Left ventricle myocardium inferior (tissue), 1 donor: ENCODE measurements at regions not wholly inside any gene's neighbourhood (a gene's known extent, or its start where the extent isn't known, plus 50 kb on each side); places are given as distances from the start of the nearest gene placed in this dataset.

Experiments used
- DNase-seq: peaks from one replicate; pipeline ENCODE4 v3.0.0-alpha.2; 2020
- H3K27ac ChIP-seq: fragments of 200-600 bp; replicated peaks from 2 replicates; pipeline ENCODE4 v1.8.0; 2021
- H3K27me3 ChIP-seq: fragments of 200-600 bp; 2 replicates; pipeline ENCODE4 v1.8.0; 2021; ENCODE audit warnings: low read depth
- H3K36me3 ChIP-seq: fragments of 200-600 bp; 2 replicates; pipeline ENCODE4 v1.8.0; 2021
- H3K4me1 ChIP-seq: fragments of 200-600 bp; 2 replicates; pipeline ENCODE4 v1.8.0; 2021
- H3K4me3 ChIP-seq: fragments of 200-600 bp; 2 replicates; pipeline ENCODE4 v1.8.0; 2021; ENCODE audit warnings: mild to moderate bottlenecking, moderate library complexity
- H3K9me3 ChIP-seq: fragments of 200-600 bp; replicated peaks from 2 replicates; pipeline ENCODE4 v1.8.0; 2021
- CTCF ChIP-seq: fragments of 200-600 bp; IDR thresholded peaks from 2 replicates; pipeline ENCODE4 v1.8.0; 2021; ENCODE audit warnings: antibody characterized with exemption, mild to moderate bottlenecking, borderline replicate concordance
- intact Hi-C: fragments of 100-400 bp; cut with micrococcal nuclease; formaldehyde crosslinking; loops from one replicate; pipeline ENCODE4 v1.11.0; 2022
- donor health status: DM: no; HTN: yes; CAD: no; lungs with severe emphysema.

- DNase-seq, result no peak
- Histone ChIP-seq H3K27ac (no peak overlapping the region), H3K36me3 (no peaks in the 10 kb centered on the region), H3K27me3 (no peaks in the 10 kb centered on the region), H3K9me3 (no peaks in the 10 kb centered on the region), H3K4me3 (no peak overlapping the region), H3K4me1 (no peaks in the 10 kb centered on the region)
- TF ChIP-seq CTCF, result no peak
- intact Hi-C loops, result no loop called here
These were observed 336.1 kb upstream of the POU3F2 start for GRCh38 chr6:98498144-98498775.

- Histone ChIP-seq H3K36me3 (no peaks in the 10 kb centered on the region), H3K27ac (no peak overlapping the region), H3K9me3 (no peaks in the 10 kb centered on the region), H3K27me3 (no peaks in the 10 kb centered on the region), H3K4me1 (no peaks in the 10 kb centered on the region), H3K4me3 (no peak overlapping the region)
- no peak for DNase-seq
- intact Hi-C loops, result no loop called here
- no peak for TF ChIP-seq CTCF
These were observed 335.5 kb upstream of the POU3F2 start for GRCh38 chr6:98498866-98499265.

DNA sequence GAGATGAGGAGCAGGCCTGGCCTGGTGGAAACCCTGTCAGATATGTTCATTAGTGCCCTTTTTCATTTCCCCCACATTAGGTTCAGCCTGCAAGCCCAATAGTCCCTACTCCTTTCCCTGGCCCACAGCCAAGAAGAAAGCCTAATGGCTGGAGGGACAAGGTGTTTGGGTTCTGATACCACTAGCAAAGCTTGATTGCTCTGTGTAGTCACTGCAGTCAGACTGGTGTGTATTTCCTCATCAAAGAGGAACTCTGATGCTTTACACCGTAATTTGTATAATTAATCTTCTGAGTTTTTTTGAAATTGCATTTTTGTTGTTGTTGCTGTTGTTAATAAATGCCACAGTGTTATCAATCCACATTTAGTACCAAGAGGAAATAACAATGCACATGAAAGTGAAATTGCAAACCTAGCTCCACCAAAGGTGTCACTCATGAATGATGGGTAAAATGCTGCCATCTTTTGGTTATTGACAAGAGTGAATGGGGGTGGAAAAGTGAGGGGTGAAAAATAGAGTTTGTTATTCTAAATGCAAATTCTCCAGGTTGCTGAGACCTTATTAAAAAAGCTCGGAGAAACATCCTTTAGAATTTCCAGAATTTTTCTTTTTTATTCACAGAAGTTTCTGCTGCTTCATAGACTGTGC is 320.2 kb upstream of the POU3F2 start:
- Histone ChIP-seq H3K36me3 (no peaks in the 10 kb centered on the region), H3K9me3 (no peaks in the 10 kb centered on the region), H3K4me1 (no peaks in the 10 kb centered on the region), H3K27ac (no peak overlapping the region), H3K27me3 (no peaks in the 10 kb centered on the region), H3K4me3 (no peak overlapping the region)
- intact Hi-C loops, result no loop called here
- DNase-seq, result no peak
- TF ChIP-seq CTCF, result no peak

GRCh38 chr6:98514796-98515195 is 319.6 kb upstream of the POU3F2 start:
- H3K27me3 ChIP-seq, result no peaks in the 10 kb centered on the region
- no peaks in the 10 kb centered on the region for H3K9me3 ChIP-seq
- H3K36me3 ChIP-seq, result no peaks in the 10 kb centered on the region
- no peak overlapping the region for H3K27ac ChIP-seq
- H3K4me1 ChIP-seq, result no peaks in the 10 kb centered on the region
- H3K4me3 ChIP-seq, result no peak overlapping the region
- no peak for DNase-seq
- no peak for TF ChIP-seq CTCF
- intact Hi-C loops, result no loop called here

DNA sequence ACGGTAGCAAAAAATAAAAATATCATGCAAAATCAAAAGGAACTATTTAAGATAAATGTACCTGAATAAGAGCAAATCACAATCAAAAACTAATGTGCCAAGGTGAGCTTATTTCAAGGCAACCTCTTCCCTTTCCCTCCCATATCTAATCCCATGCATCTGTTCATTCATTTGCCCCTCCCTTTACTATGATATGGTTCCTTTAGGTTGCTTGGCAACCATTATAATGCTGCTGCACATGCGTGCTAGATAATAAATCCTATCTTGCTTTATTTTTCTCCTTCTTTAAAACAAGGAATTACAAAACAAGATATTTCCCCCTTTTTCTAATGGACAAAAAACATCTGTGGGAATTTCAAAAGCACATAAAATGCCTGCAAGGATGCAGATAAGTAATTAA is 318.2 kb upstream of the POU3F2 start:
- Histone ChIP-seq H3K27me3 (no peaks in the 10 kb centered on the region), H3K9me3 (peaks cover 12% of the 10 kb centered on the region), H3K4me1 (no peaks in the 10 kb centered on the region), H3K36me3 (no peaks in the 10 kb centered on the region), H3K27ac (no peak overlapping the region), H3K4me3 (no peak overlapping the region)
- no peak for DNase-seq
- TF ChIP-seq CTCF, result no peak
- intact Hi-C loops, result no loop called here
